H1 (cell line): ENCODE measurements at regions not wholly inside any gene's neighbourhood (a gene's known extent, or its start where the extent isn't known, plus 50 kb on each side); places are given as distances from the start of the nearest gene placed in this dataset.
"Not testable (repeated sequence)": the region's sequence is repeated elsewhere in the genome, so short reads cannot be mapped to it uniquely, and the experiment has no call there.

Experiments used
- CTCF ChIA-PET: fragments of 300-600 bp; sonication (Branson Sonifier 250); formaldehyde crosslinking; loops from one replicate; lab custom pipeline; 2021; ENCODE audit not compliant: partially characterized antibody; lab: Charles Lee
- POLR2A ChIA-PET: fragments of 300-600 bp; sonication (Branson Sonifier 250); formaldehyde crosslinking; loops from one replicate; lab custom pipeline; 2021; ENCODE audit warnings: inconsistent platforms; ENCODE audit not compliant: partially characterized antibody; lab: Charles Lee
- DNase-seq, 2 experiments: peaks; one replicate each; pipeline versions ENCODE4 v3.0.0 to v3.0.0-alpha.2; 2010 to 2022; ENCODE audit warnings: low spot score in 2 of 2, low read depth in 1 of 2, mixed read lengths in 1 of 2
- FAIRE-seq: peaks from 2 replicates; lab custom pipeline; 2011; peaks lifted over from hg19 to GRCh38; lab: Jason Lieb, UNC
- H2AFZ ChIP-seq: 2 replicates; pipeline ENCODE4 v1.8.1; 2012; ENCODE audit warnings: low read length, inconsistent platforms
- H2AK5ac ChIP-seq: 2 replicates; pipeline ENCODE4 v1.6.1; 2013; ENCODE audit warnings: low read depth, low read length
- H2BK120ac ChIP-seq: replicated peaks from 2 replicates; pipeline ENCODE3; 2013; ENCODE audit warnings: low read depth, low read length, inconsistent platforms
- H2BK12ac ChIP-seq: 2 replicates; pipeline ENCODE4 v1.6.1; 2013; ENCODE audit warnings: low read depth, low read length
- H2BK15ac ChIP-seq: 2 replicates; pipeline ENCODE4 v1.6.1; 2013; ENCODE audit warnings: low read length
- H2BK20ac ChIP-seq: 2 replicates; pipeline ENCODE4 v1.6.1; 2013; ENCODE audit warnings: low read length
- H2BK5ac ChIP-seq: 2 replicates; pipeline ENCODE4 v1.6.1; 2013; ENCODE audit warnings: low read depth, low read length
- H3K14ac ChIP-seq: 2 replicates; pipeline ENCODE4 v1.6.1; 2013; ENCODE audit warnings: inconsistent platforms; ENCODE audit not compliant: insufficient read length
- H3K18ac ChIP-seq: 2 replicates; pipeline ENCODE4 v1.6.1; 2013; ENCODE audit warnings: low read length; ENCODE audit errors: extremely low read depth
- H3K23ac ChIP-seq: 2 replicates; pipeline ENCODE4 v1.6.1; 2013; ENCODE audit warnings: inconsistent platforms; ENCODE audit not compliant: insufficient read length
- H3K23me2 ChIP-seq: 2 replicates; pipeline ENCODE4 v1.6.1; 2013; ENCODE audit warnings: low read depth, low read length
- H3K27ac ChIP-seq: 2 replicates; pipeline ENCODE4 v1.6.1; 2011; ENCODE audit warnings: low read depth, low read length, inconsistent platforms
- H3K27me3 ChIP-seq, 4 experiments: replicated peaks in 1 of 4; 1 replicate in 1 of 4; 2 replicates in 3 of 4; pipeline versions ENCODE4 v1.6.1 to v1.8.1; 2011 to 2013; ENCODE audit warnings: low read length in 3 of 4, mild to moderate bottlenecking in 3 of 4, inconsistent platforms in 2 of 4, mixed read lengths in 2 of 4, moderate library complexity in 1 of 4; ENCODE audit not compliant: control insufficient read depth in 3 of 4, insufficient read depth in 3 of 4; ENCODE audit errors: extremely low read depth in 1 of 4
- H3K36me3 ChIP-seq, 4 experiments: 2 replicates each; pipeline versions ENCODE4 v1.6.1 to v1.8.1; 2011 to 2013; ENCODE audit warnings: mild to moderate bottlenecking in 4 of 4, low read length in 3 of 4, moderate library complexity in 2 of 4, control low read depth in 1 of 4, inconsistent platforms in 1 of 4; ENCODE audit not compliant: insufficient read depth in 4 of 4, control insufficient read depth in 2 of 4
- H3K4ac ChIP-seq: replicated peaks from 2 replicates; pipeline ENCODE3; 2013; ENCODE audit warnings: low read length, low read depth, mixed read lengths, inconsistent platforms; ENCODE audit not compliant: insufficient read length
- H3K4me1 ChIP-seq, 4 experiments: replicated peaks in 1 of 4; 1 replicate in 1 of 4; 2 replicates in 3 of 4; pipeline versions ENCODE4 v1.6.1 to v1.8.1; 2011 to 2013; ENCODE audit warnings: low read length in 3 of 4, inconsistent platforms in 2 of 4, mixed read lengths in 1 of 4; ENCODE audit not compliant: insufficient read depth in 4 of 4, control insufficient read depth in 3 of 4
- H3K4me2 ChIP-seq, 2 experiments: 2 replicates each; pipeline versions ENCODE4 v1.6.1 to v1.8.1; 2011 to 2013; ENCODE audit warnings: low read depth in 2 of 2, low read length in 2 of 2, control low read depth in 1 of 2, inconsistent platforms in 1 of 2, mild to moderate bottlenecking in 1 of 2; ENCODE audit not compliant: insufficient read depth in 1 of 2
- H3K4me3 ChIP-seq, 4 experiments: fragments of 200-600, 300-600 bp in 1 of 4; sonication (generic), shearing (Covaris generic), sonication (Bioruptor Twin) in 1 of 4; 2 replicates each; pipeline versions ENCODE4 v1.5.1 to v1.8.1; 2011 to 2016; ENCODE audit warnings: low read length in 4 of 4, low read depth in 3 of 4, control low read depth in 2 of 4, inconsistent platforms in 2 of 4, mild to moderate bottlenecking in 2 of 4, mixed read lengths in 1 of 4, moderate library complexity in 1 of 4; ENCODE audit not compliant: insufficient read depth in 2 of 4; ENCODE audit errors: extremely low read depth in 1 of 4
- H3K56ac ChIP-seq: replicated peaks from 2 replicates; pipeline ENCODE3; 2013; ENCODE audit warnings: low read depth, mild to moderate bottlenecking, mixed read lengths, low read length, inconsistent platforms; ENCODE audit not compliant: insufficient read length
- H3K79me1 ChIP-seq: 2 replicates; pipeline ENCODE4 v1.6.1; 2013; ENCODE audit warnings: low read depth, low read length, control low read depth
- H3K79me2 ChIP-seq, 2 experiments: 2 replicates each; pipeline versions ENCODE4 v1.6.1 to v1.8.1; 2012 to 2013; ENCODE audit warnings: low read length in 2 of 2, mild to moderate bottlenecking in 2 of 2, inconsistent platforms in 1 of 2; ENCODE audit not compliant: insufficient read depth in 2 of 2, control insufficient read depth in 1 of 2
- H3K9ac ChIP-seq, 4 experiments: replicated peaks in 1 of 4; 1 replicate in 1 of 4; 2 replicates in 3 of 4; pipeline versions ENCODE4 v1.6.1 to v1.8.1; 2011 to 2013; ENCODE audit warnings: low read depth in 3 of 4, low read length in 3 of 4, control low read depth in 2 of 4, mild to moderate bottlenecking in 2 of 4, moderate library complexity in 2 of 4, inconsistent platforms in 1 of 4; ENCODE audit errors: extremely low read depth in 1 of 4
- H3K9me3 ChIP-seq, 2 experiments: 2 replicates each; pipeline versions ENCODE4 v1.6.1 to v1.8.1; 2012 to 2013; ENCODE audit warnings: mild to moderate bottlenecking in 2 of 2, moderate library complexity in 2 of 2, control low read depth in 1 of 2, inconsistent platforms in 1 of 2, low read depth in 1 of 2, low read length in 1 of 2, mixed read lengths in 1 of 2; ENCODE audit not compliant: insufficient read depth in 2 of 2
- H4K20me1 ChIP-seq, 2 experiments: replicated peaks in 1 of 2; 2 replicates each; pipeline versions ENCODE3 to v1.8.1; 2011 to 2013; ENCODE audit warnings: inconsistent platforms in 2 of 2, low read length in 2 of 2, mild to moderate bottlenecking in 1 of 2; ENCODE audit not compliant: insufficient read depth in 2 of 2, control insufficient read depth in 1 of 2
- H4K5ac ChIP-seq: 2 replicates; pipeline ENCODE4 v1.6.1; 2013; ENCODE audit warnings: low read length, low read depth, mixed read lengths, inconsistent platforms; ENCODE audit not compliant: insufficient read length
- H4K8ac ChIP-seq: 2 replicates; pipeline ENCODE4 v1.8.0; 2013; ENCODE audit warnings: mild to moderate bottlenecking, moderate library complexity, low read length, inconsistent platforms; ENCODE audit not compliant: insufficient read depth; ENCODE audit errors: extremely low read depth
- H4K91ac ChIP-seq: replicated peaks from 2 replicates; pipeline ENCODE3; 2013; ENCODE audit warnings: low read length, mixed read lengths, inconsistent platforms; ENCODE audit not compliant: insufficient read length
- WGBS, 2 experiments: shearing (Covaris generic) in 1 of 2; methylation state at CpG; one replicate each; pipeline versions ENCODE4 v1.1.6 to v1.1.7; 2013 to 2015; ENCODE audit warnings: low lambda C conversion rate in 2 of 2, mixed read lengths in 2 of 2, inconsistent platforms in 1 of 2, low coverage in 1 of 2, missing lambda C conversion rate in 1 of 2; ENCODE audit not compliant: insufficient replicate concordance in 2 of 2, insufficient coverage in 1 of 2, insufficient read length in 1 of 2; ENCODE audit errors: extremely low coverage in 1 of 2, missing lambda C conversion rate in 1 of 2; 5-methylcytosine and 5-hydroxymethylcytosine counted together

GRCh38 chr21:5165829-5166228 is 5355.6 kb upstream of the TPTE start:
- DNase-seq, H3K9me3 ChIP-seq, H3K4me2 ChIP-seq, H3K79me2 ChIP-seq, H3K18ac ChIP-seq, H3K27ac ChIP-seq, H3K79me1 ChIP-seq, FAIRE-seq, H4K8ac ChIP-seq, CTCF ChIA-PET, H4K91ac ChIP-seq, H3K4ac ChIP-seq, H4K5ac ChIP-seq, H3K36me3 ChIP-seq, H2AK5ac ChIP-seq, H3K23me2 ChIP-seq, H3K4me3 ChIP-seq, H3K9ac ChIP-seq, H3K27me3 ChIP-seq, H3K4me1 ChIP-seq, H3K23ac ChIP-seq, H4K20me1 ChIP-seq, H2BK20ac ChIP-seq, H2BK15ac ChIP-seq, POLR2A ChIA-PET, H3K14ac ChIP-seq, H2AFZ ChIP-seq, H2BK120ac ChIP-seq, H2BK5ac ChIP-seq, H2BK12ac ChIP-seq, H3K56ac ChIP-seq: not testable (repeated sequence)
- no CpG with 5 or more reads among the region's 7 CpGs for WGBS, 2 experiments
